Activated naive CD4-positive, alpha-beta T cell treated with anti-CD3 and anti-CD28 coated beads, Interleukin-2, amount 50 U/mL, for 72 hours (primary cell): ENCODE measurements at regions not wholly inside any gene's neighbourhood (a gene's known extent, or its start where the extent isn't known, plus 50 kb on each side); places are given as distances from the start of the nearest gene placed in this dataset.

Experiments used
- ATAC-seq, 2 donors: fragments of 150-1000 bp; cut with Tn5 transposase; 2 replicates each; pipeline ENCODE4 v1.10.0; 2021; ENCODE audit warnings: mild to moderate bottlenecking in 2 of 2, moderate library complexity in 2 of 2
- DNase-seq, 2 donors: peaks; one replicate each; pipeline ENCODE4 v3.0.0; 2021 to 2022; ENCODE audit warnings: low spot score in 2 of 2
- H3K27ac Mint-ChIP-seq, 2 donors: one replicate each; pipeline ENCODE4 v1.8.0; 2022; ENCODE audit warnings: mild to moderate bottlenecking in 2 of 2, mixed read lengths in 2 of 2
- H3K36me3 Mint-ChIP-seq, 2 donors: one replicate each; pipeline ENCODE4 v1.8.0; 2022; ENCODE audit warnings: mixed read lengths in 2 of 2
- H3K9me3 Mint-ChIP-seq, 2 donors: one replicate each; pipeline ENCODE4 v1.8.0; 2022; ENCODE audit warnings: mixed read lengths in 2 of 2

DNA sequence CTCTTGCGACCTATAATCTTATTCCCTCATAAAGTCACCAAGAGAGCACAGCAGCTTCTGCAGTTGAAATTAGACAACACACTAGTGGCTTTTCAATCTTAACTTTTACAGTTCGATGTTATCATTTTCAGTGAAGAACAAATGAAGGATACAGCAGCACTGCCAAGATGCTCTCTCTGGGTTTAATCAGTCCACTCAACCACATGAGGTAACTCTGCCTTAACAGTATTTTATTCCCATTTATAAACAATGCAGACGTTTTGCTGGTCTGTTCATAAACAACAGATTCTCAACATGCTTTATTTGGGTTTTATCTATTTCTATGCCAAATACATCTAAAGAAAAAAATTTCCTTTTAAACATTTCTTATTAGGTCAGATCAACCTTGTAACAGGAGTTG is 646.0 kb upstream of the FAM241A start:
- Mint-ChIP-seq H3K9me3 (peaks cover 6 to 11% of the 10 kb centered on the region in 2 donors), H3K27ac (no peak overlapping the region), H3K36me3 (no peaks in the 10 kb centered on the region)
- ATAC-seq (no peak), DNase-seq (no peak)

DNA sequence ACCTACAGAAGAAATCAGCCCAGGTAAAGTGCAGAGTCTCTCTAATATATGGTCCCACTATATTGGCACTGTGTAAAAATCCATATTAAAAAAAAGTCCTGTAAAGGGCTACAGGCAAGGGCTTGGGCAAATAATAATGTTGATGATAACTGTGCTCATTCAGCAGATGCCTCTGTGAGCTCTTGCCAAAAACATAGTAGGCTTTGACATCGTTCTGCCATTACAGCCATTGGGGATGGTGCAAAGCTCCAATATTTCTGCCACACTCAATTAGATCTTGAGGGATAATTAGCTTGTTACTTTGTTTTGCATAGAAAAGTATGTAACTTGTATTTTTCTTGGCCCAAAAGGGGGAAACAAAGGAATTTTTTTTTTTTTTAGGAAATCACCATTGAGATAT is 645.5 kb upstream of the FAM241A start:
- peaks cover 10 to 15% of the 10 kb centered on the region in 2 donors for H3K9me3 Mint-ChIP-seq
- DNase-seq (no peak), ATAC-seq (no peak)
- H3K36me3 Mint-ChIP-seq, result no peaks in the 10 kb centered on the region
- H3K27ac Mint-ChIP-seq, result no peak overlapping the region

DNA sequence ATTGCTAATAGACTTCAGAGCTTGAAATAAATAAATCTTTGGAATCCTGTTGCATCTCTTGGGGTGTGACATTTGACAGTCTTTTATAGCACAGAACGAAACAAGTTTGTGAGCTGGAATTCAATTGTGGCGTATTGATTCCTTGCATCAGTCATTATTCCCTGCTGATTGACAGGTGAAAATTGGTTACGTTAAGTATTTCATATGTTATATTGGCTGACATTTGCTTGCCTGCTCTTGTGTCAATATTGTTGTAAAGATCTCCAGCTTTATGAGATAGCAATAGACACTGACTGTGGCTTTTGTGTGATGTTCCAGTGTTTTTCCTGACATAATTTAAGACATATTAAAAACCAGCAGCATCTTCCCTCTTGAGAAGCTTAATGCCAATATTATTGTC is 644.4 kb upstream of the FAM241A start:
- Mint-ChIP-seq H3K27ac (no peak overlapping the region), H3K9me3 (peaks cover 10 to 15% of the 10 kb centered on the region in 2 donors), H3K36me3 (no peaks in the 10 kb centered on the region)
- no peak for DNase-seq
- no peak for ATAC-seq

DNA sequence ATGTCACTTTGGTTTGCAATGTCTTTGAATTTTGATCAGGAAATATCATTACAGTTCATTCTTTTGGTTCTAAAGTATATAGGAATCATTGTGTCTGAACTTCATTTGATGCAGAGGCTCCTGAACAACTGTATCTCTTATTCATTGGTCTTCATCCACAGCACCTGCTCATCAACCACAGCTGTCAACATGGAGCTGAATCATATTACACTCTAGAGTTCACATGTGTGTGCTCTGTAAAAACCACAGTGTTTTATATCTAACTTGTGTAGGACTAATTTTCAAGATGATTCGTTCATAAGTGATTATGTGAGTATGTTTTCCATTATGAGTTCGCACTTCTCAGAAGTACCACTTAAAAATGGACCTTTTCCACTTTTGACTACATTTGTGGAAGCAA is 643.3 kb upstream of the FAM241A start:
- DNase-seq (no peak), ATAC-seq (peak in 1 of 2 donors; percentile 48)
- H3K36me3 Mint-ChIP-seq, result no peaks in the 10 kb centered on the region
- peaks cover 10 to 15% of the 10 kb centered on the region in 2 donors for H3K9me3 Mint-ChIP-seq
- H3K27ac Mint-ChIP-seq, result no peak overlapping the region

DNA sequence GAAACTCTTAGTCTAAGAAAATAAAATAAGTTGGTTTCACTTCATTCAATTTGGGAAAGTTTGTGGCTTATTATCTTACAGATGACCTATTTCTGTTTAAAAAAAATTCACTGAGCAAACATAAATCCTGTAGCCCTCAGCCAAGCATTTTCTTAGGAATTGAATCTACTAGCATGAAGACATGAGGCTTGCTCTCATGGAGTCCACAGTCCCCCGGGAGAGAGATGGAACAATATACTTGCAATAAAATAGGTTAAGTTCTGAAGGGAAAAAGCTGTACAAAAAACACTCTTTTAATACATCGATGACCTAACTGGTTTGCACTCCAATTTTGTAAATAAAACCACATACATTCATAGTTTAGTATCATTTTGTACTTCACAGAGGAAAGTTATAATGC is 642.6 kb upstream of the FAM241A start:
- Mint-ChIP-seq H3K36me3 (no peaks in the 10 kb centered on the region), H3K27ac (no peak overlapping the region), H3K9me3 (peaks cover 10 to 15% of the 10 kb centered on the region in 2 donors)
- DNase-seq (no peak), ATAC-seq (no peak)

DNA sequence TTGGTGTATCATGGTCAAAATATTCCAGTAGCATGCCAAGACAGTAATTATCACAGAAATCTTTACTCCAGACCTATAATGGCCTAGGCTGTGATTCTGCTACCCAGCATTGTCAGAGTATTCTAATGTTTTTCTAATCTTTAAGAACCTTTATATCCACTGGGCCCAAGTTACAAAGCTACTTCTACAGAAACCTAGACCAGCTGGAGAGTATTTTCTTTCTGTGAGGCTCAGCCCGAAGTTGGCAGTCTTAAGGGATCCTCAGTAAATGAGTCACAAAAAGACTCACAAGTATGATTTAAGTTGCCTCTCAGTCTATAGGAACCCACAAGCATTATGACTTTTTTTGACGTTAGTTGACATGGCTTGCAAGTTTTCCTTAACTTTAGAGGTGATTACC is 638.5 kb upstream of the FAM241A start:
- Mint-ChIP-seq H3K27ac (no peak overlapping the region), H3K9me3 (peaks cover 10 to 15% of the 10 kb centered on the region in 2 donors), H3K36me3 (no peaks in the 10 kb centered on the region)
- DNase-seq (no peak), ATAC-seq (no peak)

DNA sequence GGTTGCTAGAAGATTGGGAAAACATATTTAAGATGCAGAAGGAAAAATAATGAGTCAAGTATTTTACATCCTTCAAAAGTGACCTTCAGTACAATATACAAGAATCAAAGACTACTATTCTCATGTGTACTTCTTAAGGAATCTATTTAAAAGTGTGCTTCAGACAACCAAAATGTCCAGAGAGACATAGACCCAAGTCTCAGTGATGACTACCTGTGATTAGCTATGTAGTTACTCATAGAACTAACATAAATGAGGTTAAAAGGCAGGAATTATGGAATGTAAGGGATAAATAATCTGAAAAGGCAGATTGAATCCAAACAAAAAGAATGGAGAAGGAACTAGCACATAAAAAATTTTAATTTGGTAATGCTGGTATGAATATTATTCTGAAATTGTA is 634.7 kb upstream of the FAM241A start:
- Mint-ChIP-seq H3K27ac (no peak overlapping the region), H3K36me3 (no peaks in the 10 kb centered on the region), H3K9me3 (peaks cover 0 to 4% of the 10 kb centered on the region in 2 donors)
- DNase-seq, result no peak
- no peak for ATAC-seq

DNA sequence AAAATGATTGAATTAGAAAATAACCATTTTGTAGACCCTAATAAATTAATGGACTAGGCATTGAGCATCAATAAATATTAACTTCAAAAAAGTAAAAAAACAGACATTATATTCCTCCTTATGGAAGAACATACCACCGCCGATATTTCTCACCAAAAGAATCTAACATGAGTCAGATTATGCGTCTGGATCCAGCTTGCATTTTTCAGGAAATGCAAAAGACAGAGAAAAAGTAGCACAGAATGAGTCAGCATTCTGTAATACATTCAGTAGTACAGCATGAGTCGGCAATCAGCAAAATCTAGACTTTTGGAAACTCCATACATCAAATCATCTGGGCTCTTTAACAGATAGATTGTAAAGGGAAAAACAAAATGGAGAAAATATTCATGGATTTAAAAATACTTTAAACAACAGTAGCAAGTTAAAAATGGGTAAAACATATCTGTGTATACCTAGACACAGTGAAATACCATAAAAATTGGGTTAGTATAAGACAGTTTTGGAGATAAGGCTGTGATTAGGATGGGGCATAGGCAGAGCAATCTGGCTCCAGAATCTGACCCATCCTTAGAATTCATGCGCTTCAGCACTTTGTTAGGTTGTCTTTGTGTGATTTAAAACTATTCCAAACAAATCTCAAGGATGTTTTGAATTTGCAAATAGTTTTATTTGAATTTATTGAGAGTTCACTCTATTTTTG is 633.0 kb upstream of the FAM241A start:
- Mint-ChIP-seq H3K9me3 (peaks cover 0 to 8% of the 10 kb centered on the region in 2 donors), H3K27ac (no peak overlapping the region), H3K36me3 (no peaks in the 10 kb centered on the region)
- DNase-seq (no peak), ATAC-seq (no peak)

DNA sequence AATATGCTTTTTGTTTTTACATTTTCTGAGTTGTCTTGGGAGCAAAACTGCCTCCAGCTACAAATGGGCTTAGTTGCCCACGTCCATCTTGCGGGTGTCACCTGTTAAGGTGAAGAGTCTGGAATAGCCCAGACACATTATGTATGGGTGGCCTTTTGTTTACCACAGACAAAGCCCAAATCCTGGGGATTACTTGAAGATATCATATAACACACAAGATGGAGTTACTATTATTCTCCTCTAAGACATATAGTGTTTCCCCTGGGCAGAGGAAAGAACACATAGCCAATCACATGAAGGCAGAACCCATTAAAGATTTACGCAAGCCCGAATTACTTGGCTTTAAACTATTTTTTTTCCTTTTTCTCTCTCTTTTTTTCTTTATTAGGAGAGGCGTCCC is 625.6 kb upstream of the FAM241A start:
- no peaks in the 10 kb centered on the region for H3K36me3 Mint-ChIP-seq
- DNase-seq (no peak), ATAC-seq (no peak)
- H3K27ac Mint-ChIP-seq, result no peak overlapping the region
- peaks cover 1 to 9% of the 10 kb centered on the region in 2 donors for H3K9me3 Mint-ChIP-seq

DNA sequence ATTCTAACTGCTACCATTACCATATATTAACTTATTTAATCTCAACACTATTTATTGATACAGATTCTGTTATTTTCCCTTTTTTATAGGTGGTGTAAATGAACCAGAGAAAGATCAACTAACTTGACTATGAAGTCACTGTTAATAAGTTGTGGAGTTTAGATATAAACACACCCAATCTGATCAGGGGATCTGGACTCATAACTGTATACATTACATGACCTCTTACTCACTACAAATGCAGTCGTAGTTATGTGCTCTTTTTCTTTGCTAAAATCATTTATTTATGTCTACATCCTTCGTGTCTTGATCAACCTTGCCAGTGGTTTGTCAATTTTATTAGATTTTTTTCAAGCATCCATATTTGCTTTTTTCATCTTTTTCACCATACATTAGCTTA is 614.8 kb upstream of the FAM241A start:
- Mint-ChIP-seq H3K36me3 (no peaks in the 10 kb centered on the region), H3K9me3 (peaks cover 5 to 14% of the 10 kb centered on the region in 2 donors), H3K27ac (no peak overlapping the region)
- ATAC-seq, result no peak
- DNase-seq, result no peak

DNA sequence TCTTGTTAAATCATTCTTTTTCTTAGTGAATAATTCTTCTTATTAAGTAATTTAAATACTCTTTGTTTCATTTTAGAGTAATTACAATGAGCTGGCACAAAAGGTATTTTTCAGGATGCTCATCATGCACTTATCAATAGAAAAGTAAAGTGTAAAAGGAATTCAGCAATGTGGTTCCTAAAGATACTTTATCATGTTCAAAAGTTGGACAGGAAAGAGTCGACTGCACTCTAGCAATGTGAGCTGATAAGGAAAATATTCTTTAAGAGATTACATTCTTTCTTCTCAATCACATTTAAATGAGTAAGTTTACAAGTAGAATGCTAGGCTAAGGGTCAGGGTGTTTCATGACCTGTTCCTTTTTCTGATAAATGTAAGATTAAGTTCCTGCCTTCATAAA is 609.5 kb upstream of the FAM241A start:
- Mint-ChIP-seq H3K27ac (no peak overlapping the region), H3K9me3 (no peaks in the 10 kb centered on the region)
- no peak for ATAC-seq

DNA sequence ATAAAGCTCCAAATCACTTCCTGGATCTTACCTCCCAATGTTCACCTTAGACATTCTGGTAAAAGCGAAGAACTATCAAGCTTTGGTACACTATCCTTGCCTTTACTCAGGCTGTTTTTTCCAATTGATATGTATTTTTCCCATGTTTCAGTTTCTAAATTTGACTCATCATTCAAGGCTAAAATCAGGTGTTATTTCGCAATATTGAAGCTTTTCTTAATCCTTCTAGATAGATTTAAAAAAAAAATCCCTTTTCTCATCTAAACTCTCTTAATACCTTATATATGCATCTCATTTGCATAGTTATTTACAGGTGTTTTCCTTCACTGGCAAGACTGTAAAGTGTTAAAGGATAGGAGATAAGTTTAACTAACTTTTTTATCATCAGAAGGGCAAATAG is 608.1 kb upstream of the FAM241A start:
- H3K27ac Mint-ChIP-seq, result no peak overlapping the region
- ATAC-seq (no peak), DNase-seq (no peak)
- H3K9me3 Mint-ChIP-seq, result no peaks in the 10 kb centered on the region
- H3K36me3 Mint-ChIP-seq, result no peaks in the 10 kb centered on the region

More for the DNA sequence above, 609.5 kb upstream of the FAM241A start:
- no peak for DNase-seq
- H3K36me3 Mint-ChIP-seq, result no peaks in the 10 kb centered on the region

DNA sequence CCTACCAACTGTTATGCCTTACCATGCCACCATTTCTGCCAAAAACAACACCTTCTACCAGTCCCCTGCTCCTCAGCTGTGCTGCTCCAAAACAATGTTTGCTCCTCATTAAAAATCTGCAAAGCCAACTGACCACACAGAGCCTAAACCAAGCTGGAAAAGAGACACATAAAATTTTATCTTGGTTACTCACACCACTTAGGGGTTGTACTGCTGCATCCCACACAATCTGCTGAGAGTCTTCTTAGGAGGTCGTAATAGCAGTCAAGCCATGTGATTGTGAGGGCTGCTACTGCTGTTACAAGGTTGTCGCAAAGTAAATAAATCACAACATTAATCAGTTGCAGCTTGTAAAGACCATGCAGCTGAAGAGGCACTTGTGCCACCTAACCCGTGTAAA is 607.4 kb upstream of the FAM241A start:
- ATAC-seq, result no peak
- no peaks in the 10 kb centered on the region for H3K9me3 Mint-ChIP-seq

DNA sequence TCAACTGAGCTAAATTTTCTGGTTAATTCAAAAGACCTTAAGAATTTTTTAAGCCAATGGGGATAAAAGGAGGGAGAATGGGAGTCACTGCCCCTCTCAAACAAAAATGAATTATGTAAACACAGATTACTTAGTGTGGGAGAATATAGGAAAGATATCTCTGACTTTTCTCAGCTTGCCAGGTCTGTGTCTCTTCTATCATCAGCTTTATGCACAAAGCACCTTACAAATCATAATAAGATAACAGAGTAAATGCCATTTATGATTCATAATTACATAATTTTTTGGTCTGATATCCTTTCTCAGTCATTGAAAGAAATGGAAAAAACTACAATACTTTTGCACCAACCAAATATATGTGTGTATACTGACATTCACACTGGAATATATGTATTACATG is 604.6 kb upstream of the FAM241A start:
- no peak for ATAC-seq
- Mint-ChIP-seq H3K36me3 (no peaks in the 10 kb centered on the region), H3K27ac (no peak overlapping the region), H3K9me3 (peaks cover 4 to 5% of the 10 kb centered on the region in 2 donors)
- DNase-seq, result no peak

More for the DNA sequence above, 607.4 kb upstream of the FAM241A start:
- no peaks in the 10 kb centered on the region for H3K36me3 Mint-ChIP-seq
- no peak for DNase-seq
- H3K27ac Mint-ChIP-seq, result no peak overlapping the region

DNA sequence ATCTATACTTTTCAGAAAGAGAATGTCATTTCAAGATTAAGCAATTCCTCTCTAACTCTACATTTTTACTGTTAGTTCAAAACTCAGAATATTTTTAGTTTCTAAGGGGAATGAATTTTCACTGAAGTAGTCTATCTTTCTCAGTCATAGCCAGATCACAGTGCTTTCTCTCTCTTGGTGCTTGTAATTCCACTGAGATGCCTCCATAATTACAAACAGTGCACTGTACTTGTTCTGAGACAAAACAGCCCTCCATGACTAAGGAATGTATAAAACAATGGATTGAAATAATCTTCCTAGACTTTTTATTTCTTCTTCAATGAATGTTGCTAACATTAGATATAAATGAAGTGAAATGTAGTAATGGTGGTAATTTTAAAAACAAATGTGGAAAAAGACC is 603.2 kb upstream of the FAM241A start:
- Mint-ChIP-seq H3K27ac (no peak overlapping the region), H3K9me3 (peaks cover 4 to 5% of the 10 kb centered on the region in 2 donors), H3K36me3 (no peaks in the 10 kb centered on the region)
- DNase-seq, result no peak
- ATAC-seq, result no peak

DNA sequence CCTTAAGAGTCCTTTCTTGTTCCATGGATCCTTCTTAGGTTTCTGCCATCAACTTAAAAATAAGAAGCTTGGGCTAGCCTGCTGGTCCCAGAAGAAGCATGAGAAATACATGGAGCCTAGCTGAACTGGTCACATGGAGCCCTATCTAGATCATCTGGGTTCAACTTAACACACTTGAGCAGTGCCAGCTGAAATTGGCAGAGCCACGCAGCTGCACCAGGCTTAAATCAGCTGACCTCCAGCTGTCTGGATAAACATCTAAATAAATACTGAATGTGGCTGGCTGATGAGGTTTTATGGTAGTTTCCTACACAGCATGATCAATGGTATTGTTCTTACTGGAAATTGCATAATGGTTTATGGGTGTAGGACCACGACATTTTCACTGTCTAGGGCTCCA is 598.4 kb upstream of the FAM241A start:
- DNase-seq (no peak), ATAC-seq (no peak)
- Mint-ChIP-seq H3K9me3 (peaks cover 4 to 12% of the 10 kb centered on the region in 2 donors), H3K27ac (no peak overlapping the region), H3K36me3 (no peaks in the 10 kb centered on the region)

DNA sequence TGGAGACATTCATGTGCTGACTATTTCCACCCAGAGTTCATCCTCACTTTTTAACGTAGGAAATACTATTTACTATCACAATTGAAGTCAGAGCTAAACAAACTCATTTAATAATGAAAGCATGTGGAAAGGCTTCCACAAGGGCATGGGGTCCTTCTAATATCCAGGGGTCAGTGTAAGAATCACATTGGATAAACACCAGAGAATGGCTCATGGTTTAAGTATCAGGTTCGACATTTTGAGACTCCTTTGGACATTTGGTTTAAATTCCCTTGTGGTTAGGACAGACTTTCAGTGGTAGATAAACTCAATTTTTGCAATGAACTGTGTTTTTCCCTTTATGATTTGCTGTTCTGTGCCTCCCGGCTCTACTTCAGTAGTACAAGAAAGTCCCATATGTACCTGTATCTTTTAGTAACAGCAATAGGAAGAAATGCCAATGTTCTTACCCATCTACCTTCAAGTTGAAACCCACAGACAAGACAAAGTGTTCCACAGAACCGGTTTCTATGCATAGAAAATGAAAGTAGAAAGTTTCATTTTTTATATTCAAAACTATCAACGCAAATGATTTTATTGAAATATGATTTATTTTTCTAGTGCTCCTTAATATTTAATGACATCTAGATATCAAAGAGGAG is 589.0 kb upstream of the FAM241A start:
- Mint-ChIP-seq H3K9me3 (peaks cover 5 to 13% of the 10 kb centered on the region in 2 donors), H3K36me3 (no peaks in the 10 kb centered on the region), H3K27ac (no peak overlapping the region)
- ATAC-seq, result no peak
- no peak for DNase-seq

DNA sequence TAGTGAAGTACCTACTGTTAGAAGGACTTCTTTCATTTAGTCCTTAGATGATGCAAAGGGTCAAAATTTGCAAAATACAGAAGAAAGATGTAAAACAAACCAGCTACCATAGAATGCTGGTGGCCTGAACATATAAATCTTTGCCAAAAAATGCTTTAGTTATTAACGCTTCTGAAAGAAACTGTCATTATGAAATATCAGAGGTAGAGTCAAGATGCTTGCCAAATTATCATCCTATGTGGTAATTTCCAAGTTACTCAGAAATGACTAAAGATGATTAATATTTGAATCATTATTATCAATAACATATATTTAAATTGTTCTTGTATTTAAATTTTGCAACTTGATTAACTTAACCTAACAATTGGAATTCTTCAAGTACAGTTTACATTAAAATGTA is 588.4 kb upstream of the FAM241A start:
- ATAC-seq (no peak), DNase-seq (no peak)
- H3K27ac Mint-ChIP-seq, result no peak overlapping the region
- H3K9me3 Mint-ChIP-seq, result peaks cover 5 to 7% of the 10 kb centered on the region in 2 donors
- H3K36me3 Mint-ChIP-seq, result no peaks in the 10 kb centered on the region
